ENCODE measurements at regions not wholly inside any gene's neighbourhood (a gene's known extent, or its start where the extent isn't known, plus 50 kb on each side); places are given as distances from the start of the nearest gene placed in this dataset.

GRCh38 chr10:57815949-57816348, 451.7 kb downstream of the IPMK start:
- no peak for TF ChIP-seq FOXJ3 (CRISPR knock-in tag; IDR thresholded peaks at IDR 0.05)
- no peak for TF ChIP-seq CTCF (IDR thresholded peaks at IDR 0.05)
- TF ChIP-seq USF2 (IDR thresholded peaks at IDR 0.05; ENCODE audit: borderline replicate concordance, low read depth, low read length) = no peak
